AG08395 (cell line): ENCODE measurements at regions not wholly inside any gene's neighbourhood (a gene's known extent, or its start where the extent isn't known, plus 50 kb on each side); places are given as distances from the start of the nearest gene placed in this dataset.

ENCODE experiments used
- DNase-seq: peaks from one replicate; pipeline ENCODE4 v3.0.0; 2012; ENCODE audit warnings: mixed read lengths, low spot score

GRCh38 chr14:26128931-26129671, 468.7 kb downstream of the NOVA1 start:
- no peak for DNase-seq

- no peak for DNase-seq
Measured at GRCh38 chr14:26124896-26125438, 472.9 kb downstream of the NOVA1 start.

- DNase-seq = no peak
Measured at GRCh38 chr14:26123459-26123858, 474.4 kb downstream of the NOVA1 start.

GRCh38 chr14:26121181-26121580, 476.7 kb downstream of the NOVA1 start:
- DNase-seq = no peak

GRCh38 chr14:26113911-26114640, 483.8 kb downstream of the NOVA1 start:
- no peak for DNase-seq

GRCh38 chr14:26104717-26105116, 493.1 kb downstream of the NOVA1 start:
- DNase-seq = no peak

- DNase-seq = no peak
Measured at GRCh38 chr14:26097852-26098251, 500.0 kb downstream of the NOVA1 start.

- DNase-seq = no peak
Measured at GRCh38 chr14:26088275-26088674, 509.6 kb downstream of the NOVA1 start.

- no peak for DNase-seq
Measured at GRCh38 chr14:26081043-26081442, 516.8 kb downstream of the NOVA1 start.

GRCh38 chr14:26078561-26078960, 519.3 kb downstream of the NOVA1 start:
- no peak for DNase-seq

- no peak for DNase-seq
Measured at GRCh38 chr14:26074892-26075291, 522.9 kb downstream of the NOVA1 start.

- DNase-seq = no peak
Measured at GRCh38 chr14:26070443-26070842, 527.4 kb downstream of the NOVA1 start.

GRCh38 chr14:26067786-26068459, 529.9 kb downstream of the NOVA1 start:
- no peak for DNase-seq

- no peak for DNase-seq
Measured at GRCh38 chr14:26067341-26067740, 530.5 kb downstream of the NOVA1 start.

GRCh38 chr14:26056036-26056616, 541.7 kb downstream of the NOVA1 start:
- no peak for DNase-seq

GRCh38 chr14:26032348-26032747, 565.5 kb downstream of the NOVA1 start:
- DNase-seq = no peak

- DNase-seq = no peak
Measured at GRCh38 chr14:26026384-26026783, 571.4 kb downstream of the NOVA1 start.

- no peak for DNase-seq
Measured at GRCh38 chr14:26023967-26024366, 573.9 kb downstream of the NOVA1 start.

GRCh38 chr14:26021759-26022158, 576.1 kb downstream of the NOVA1 start:
- no peak for DNase-seq

GRCh38 chr14:26017270-26017669, 580.6 kb downstream of the NOVA1 start:
- DNase-seq = no peak

GRCh38 chr14:26008290-26008689, 589.5 kb downstream of the NOVA1 start:
- no peak for DNase-seq

GRCh38 chr14:26004342-26004741, 593.5 kb downstream of the NOVA1 start:
- DNase-seq = no peak
